Spinal cord (tissue), 9 donors: ENCODE measurements at regions not wholly inside any gene's neighbourhood (a gene's known extent, or its start where the extent isn't known, plus 50 kb on each side); places are given as distances from the start of the nearest gene placed in this dataset.

ENCODE experiments used
- DNase-seq, 6 donors: peaks; one replicate each; pipeline versions ENCODE4 v3.0.0 to v3.0.0-alpha.2; 2013 to 2015; ENCODE audit warnings: low spot score in 6 of 6, low read depth in 4 of 6
- H3K27ac ChIP-seq: one replicate; pipeline ENCODE4 v1.5.1; 2013; ENCODE audit warnings: low read depth, low read length, control low read depth
- H3K27me3 ChIP-seq: one replicate; pipeline ENCODE4 v1.6.1; 2013; ENCODE audit warnings: low read length; ENCODE audit not compliant: control insufficient read depth, insufficient read depth
- H3K36me3 ChIP-seq: one replicate; pipeline ENCODE4 v1.6.1; 2013; ENCODE audit warnings: low read length; ENCODE audit not compliant: control insufficient read depth, insufficient read depth
- H3K4me1 ChIP-seq: one replicate; pipeline ENCODE4 v1.6.1; 2013; ENCODE audit warnings: low read length; ENCODE audit not compliant: control insufficient read depth, insufficient read depth
- H3K4me3 ChIP-seq: one replicate; pipeline ENCODE4 v1.5.1; 2013; ENCODE audit warnings: low read depth, low read length, control low read depth
- H3K9me3 ChIP-seq: one replicate; pipeline ENCODE4 v1.6.1; 2013; ENCODE audit warnings: low read length; ENCODE audit not compliant: control insufficient read depth, insufficient read depth
- WGBS: methylation state at CpG from one replicate; pipeline ENCODE4 v1.1.5; 2013; ENCODE audit warnings: missing lambda C conversion rate; ENCODE audit not compliant: insufficient coverage; 5-methylcytosine and 5-hydroxymethylcytosine counted together
- donor health status: healthy.

DNA sequence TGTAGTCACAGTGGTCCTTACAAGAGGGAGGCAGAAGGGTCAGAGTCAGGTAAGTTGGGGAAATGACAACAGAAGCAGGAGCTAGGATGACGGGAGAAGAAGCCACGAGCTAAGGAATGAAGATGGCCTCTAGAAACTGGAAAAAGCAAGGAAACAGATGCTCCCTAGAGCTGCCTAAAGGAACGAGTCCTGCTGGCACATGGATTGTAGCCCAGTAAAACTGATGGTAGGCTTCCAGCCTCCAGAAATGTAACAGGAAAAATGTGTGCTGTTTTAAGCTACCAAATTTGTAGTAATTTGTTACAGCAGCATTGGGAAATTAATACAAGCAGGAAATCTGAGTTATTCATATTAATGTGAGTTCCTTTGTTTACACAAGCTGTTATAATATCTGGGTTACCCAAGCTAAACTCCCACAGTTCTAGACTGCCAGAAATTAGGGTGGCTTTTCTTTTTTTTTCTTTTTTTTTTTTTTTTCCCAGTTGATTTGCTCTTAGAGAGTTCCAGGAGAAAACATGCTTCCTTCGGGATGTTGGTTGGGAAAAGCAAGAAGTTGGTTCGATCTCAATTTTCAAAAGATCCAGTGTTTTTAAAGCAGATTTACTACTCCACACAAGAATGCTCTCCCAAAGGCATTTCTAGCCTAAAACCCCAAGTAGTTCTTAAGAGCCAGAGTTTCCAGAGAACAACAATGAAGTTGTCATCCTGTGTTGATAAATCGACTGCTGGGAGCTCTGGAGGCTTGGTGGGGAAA, 400.0 kb upstream of the SLC24A2 start:
- peaks cover 4% of the 10 kb centered on the region for H3K4me1 ChIP-seq
- no peaks in the 10 kb centered on the region for H3K27me3 ChIP-seq
- no peak overlapping the region for H3K4me3 ChIP-seq
- 29% methylated on average over 3 of the region's 6 CpGs for WGBS
- no peaks in the 10 kb centered on the region for H3K9me3 ChIP-seq
- H3K36me3 ChIP-seq: no peaks in the 10 kb centered on the region
- no peak overlapping the region for H3K27ac ChIP-seq
- peak in 1 of 6 donors; percentile 85 for DNase-seq

DNA sequence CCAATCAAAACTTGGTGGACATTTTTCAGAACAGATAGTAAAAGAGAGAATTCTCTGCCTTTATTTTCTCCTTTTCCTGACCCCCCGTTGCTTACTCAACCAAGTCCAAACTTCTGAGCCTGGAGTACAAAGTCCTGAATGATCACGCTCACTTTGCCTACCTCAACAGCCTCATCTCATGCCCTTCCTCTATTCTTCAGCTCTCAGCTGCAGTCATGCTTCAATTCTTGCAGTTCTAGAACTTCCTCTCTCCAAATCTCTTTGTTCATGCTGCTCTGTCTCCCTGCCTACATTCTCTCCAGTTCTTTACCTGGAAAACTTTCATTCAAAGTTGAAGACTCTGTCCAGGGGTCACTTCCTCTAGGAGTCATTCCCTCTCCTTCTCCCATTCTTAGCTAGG, 398.5 kb upstream of the SLC24A2 start:
- DNase-seq: no peak
- no peaks in the 10 kb centered on the region for H3K36me3 ChIP-seq
- no peak overlapping the region for H3K27ac ChIP-seq
- 92% methylated on average over 2 of the region's 2 CpGs for WGBS
- no peaks in the 10 kb centered on the region for H3K9me3 ChIP-seq
- H3K4me1 ChIP-seq: peaks cover 4% of the 10 kb centered on the region
- H3K4me3 ChIP-seq: no peak overlapping the region
- H3K27me3 ChIP-seq: no peaks in the 10 kb centered on the region

DNA sequence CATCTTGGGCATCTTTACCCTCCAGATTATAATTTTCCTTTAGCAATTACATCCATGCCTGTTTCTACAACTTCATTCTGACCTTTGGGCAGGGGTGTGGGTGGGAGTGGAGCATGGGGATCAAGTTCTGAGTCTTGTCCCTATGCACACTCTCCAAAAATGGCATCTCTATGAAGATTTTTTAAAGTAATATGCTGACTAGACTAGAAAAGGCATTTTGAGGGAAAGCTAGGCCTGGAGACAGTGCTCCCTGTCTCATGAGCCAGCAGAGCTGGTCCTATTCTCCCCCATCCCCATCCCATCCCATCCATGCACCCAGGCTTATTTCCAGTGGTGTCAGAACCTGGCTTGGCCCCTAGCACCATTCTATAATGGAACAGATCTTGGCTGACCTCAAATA, 398.0 kb upstream of the SLC24A2 start:
- Histone ChIP-seq H3K9me3 (no peaks in the 10 kb centered on the region), H3K36me3 (no peaks in the 10 kb centered on the region), H3K27me3 (no peaks in the 10 kb centered on the region), H3K4me1 (peaks cover 4% of the 10 kb centered on the region), H3K27ac (no peak overlapping the region), H3K4me3 (no peak overlapping the region)
- DNase-seq: no peak

DNA sequence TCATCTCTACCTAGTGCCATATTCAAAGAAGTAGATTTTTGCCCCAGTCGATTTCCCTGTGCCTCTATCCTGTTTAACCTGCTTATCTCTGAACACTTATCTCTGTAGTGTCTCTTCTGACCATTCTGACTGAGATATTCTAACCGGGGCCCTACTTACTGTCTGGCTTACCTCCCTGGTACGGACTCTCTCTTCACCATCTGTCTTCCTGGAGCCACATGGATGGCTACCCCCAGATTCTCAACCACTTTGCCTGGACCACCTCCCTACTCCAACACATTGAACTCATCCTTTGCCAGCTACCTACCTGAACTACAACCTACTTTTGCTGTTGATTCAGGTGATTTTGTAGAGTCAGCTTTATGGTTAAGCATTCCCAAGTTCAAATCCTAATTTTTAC, 397.4 kb upstream of the SLC24A2 start:
- H3K4me1 ChIP-seq: peaks cover 4% of the 10 kb centered on the region
- H3K36me3 ChIP-seq: no peaks in the 10 kb centered on the region
- WGBS: 93% methylated on average over 3 of the region's 3 CpGs
- no peak for DNase-seq
- H3K27ac ChIP-seq: no peak overlapping the region
- no peak overlapping the region for H3K4me3 ChIP-seq
- no peaks in the 10 kb centered on the region for H3K9me3 ChIP-seq
- no peaks in the 10 kb centered on the region for H3K27me3 ChIP-seq

DNA sequence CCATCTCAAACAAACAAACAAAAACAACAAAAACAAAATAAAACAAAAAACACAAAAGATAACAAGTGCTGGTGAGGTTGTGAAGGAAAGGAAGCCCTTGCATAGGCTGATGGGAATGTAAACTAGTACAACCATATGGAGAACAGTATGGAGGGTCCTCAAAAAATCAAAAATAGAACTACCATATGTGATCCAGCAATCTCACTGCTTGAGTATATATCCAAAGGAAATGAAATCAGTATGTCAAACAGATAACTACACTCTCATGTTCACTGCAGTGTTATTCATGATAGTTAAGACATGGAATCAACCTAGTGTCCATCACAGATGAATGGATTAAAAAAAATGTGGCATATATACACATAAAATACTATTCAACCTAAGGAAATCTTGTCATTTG, 395.7 kb upstream of the SLC24A2 start:
- Histone ChIP-seq H3K36me3 (no peaks in the 10 kb centered on the region), H3K4me1 (no peaks in the 10 kb centered on the region), H3K27ac (no peak overlapping the region), H3K4me3 (no peak overlapping the region), H3K9me3 (no peaks in the 10 kb centered on the region), H3K27me3 (no peaks in the 10 kb centered on the region)
- DNase-seq: peak in 1 of 6 donors; percentile 65

DNA sequence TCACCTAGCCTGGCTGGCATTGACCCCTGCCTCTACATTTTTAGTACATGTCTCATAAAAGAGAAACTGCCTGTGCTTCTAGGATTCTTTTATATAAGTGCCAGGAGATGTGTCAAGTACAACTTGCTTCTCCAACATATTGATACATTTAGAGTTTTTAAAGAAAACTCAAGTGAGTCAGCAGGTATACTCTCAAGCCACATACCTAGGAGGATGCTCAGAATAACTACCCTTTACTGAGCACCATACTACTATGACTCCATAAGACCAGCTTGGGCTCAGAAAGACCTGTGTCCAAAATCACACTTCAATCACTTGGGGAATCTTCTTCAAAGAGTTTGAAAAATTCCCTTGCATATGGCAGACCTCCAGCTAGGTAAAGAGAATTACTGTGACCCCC, 389.8 kb upstream of the SLC24A2 start:
- H3K27me3 ChIP-seq: no peaks in the 10 kb centered on the region
- no peak overlapping the region for H3K4me3 ChIP-seq
- DNase-seq: no peak

DNA sequence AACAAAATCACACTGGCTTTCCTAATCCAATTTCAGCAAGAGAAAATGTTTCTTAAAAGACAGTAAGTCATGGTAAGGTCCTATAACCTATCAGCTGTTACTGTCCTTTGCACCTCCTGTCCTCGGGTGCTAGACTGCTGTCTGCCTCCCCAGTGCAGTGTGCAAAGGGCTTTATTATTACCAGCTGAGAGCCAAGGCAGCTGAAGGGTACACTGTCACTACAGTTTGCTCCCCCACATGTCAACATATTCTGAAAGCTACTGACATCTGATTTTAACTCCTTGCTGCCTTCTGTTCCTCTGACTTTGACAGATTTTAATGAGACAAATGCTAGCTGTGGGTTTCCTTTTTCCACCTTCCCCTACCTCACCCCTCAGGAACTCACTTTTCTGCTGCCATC, 389.4 kb upstream of the SLC24A2 start:
- Histone ChIP-seq H3K27ac (no peak overlapping the region), H3K27me3 (no peaks in the 10 kb centered on the region), H3K4me3 (no peak overlapping the region), H3K9me3 (no peaks in the 10 kb centered on the region), H3K4me1 (no peaks in the 10 kb centered on the region), H3K36me3 (no peaks in the 10 kb centered on the region)
- DNase-seq: peak in 1 of 6 donors; percentile 67
- whole genome bisulfite sequencing: 50% methylated on average over 1 of the region's 1 CpG

More for the DNA sequence above, 389.8 kb upstream of the SLC24A2 start:
- Histone ChIP-seq H3K9me3 (no peaks in the 10 kb centered on the region), H3K36me3 (no peaks in the 10 kb centered on the region), H3K4me1 (no peaks in the 10 kb centered on the region), H3K27ac (no peak overlapping the region)

GRCh38 chr9:20170122-20170521, 381.3 kb upstream of the SLC24A2 start:
- no peak for DNase-seq
- H3K36me3 ChIP-seq: no peaks in the 10 kb centered on the region
- H3K4me3 ChIP-seq: no peak overlapping the region
- H3K27me3 ChIP-seq: no peaks in the 10 kb centered on the region
- WGBS: 90% methylated on average over 2 of the region's 3 CpGs
- H3K9me3 ChIP-seq: peaks cover 9% of the 10 kb centered on the region
- H3K27ac ChIP-seq: no peak overlapping the region
- no peaks in the 10 kb centered on the region for H3K4me1 ChIP-seq

GRCh38 chr9:20152151-20152725, 363.4 kb upstream of the SLC24A2 start:
- no peaks in the 10 kb centered on the region for H3K4me1 ChIP-seq
- no peaks in the 10 kb centered on the region for H3K9me3 ChIP-seq
- H3K36me3 ChIP-seq: no peaks in the 10 kb centered on the region
- WGBS: 100% methylated on average over 1 of the region's 3 CpGs
- DNase-seq: no peak
- no peak overlapping the region for H3K4me3 ChIP-seq
- no peak overlapping the region for H3K27ac ChIP-seq
- H3K27me3 ChIP-seq: no peaks in the 10 kb centered on the region

DNA sequence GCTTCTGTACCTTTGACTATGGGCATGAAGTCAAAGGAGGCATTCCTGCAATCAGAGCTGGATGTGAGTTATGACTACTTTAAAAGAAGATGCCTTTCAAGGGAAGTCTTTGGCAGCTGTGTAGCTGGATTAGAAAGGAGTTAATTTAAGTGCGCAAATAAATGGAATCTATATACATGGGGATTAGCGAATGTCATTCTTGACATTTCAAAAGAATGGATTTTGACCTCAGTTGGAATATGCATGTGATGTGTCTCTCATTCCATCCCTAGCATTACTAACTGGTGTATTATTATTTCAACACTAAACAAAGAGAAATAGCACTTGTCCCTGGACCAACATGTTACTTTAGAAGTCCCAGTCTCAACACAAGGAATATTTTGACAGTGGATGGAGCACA, 359.6 kb upstream of the SLC24A2 start:
- Histone ChIP-seq H3K27ac (no peak overlapping the region), H3K27me3 (no peaks in the 10 kb centered on the region), H3K4me1 (peaks cover 4% of the 10 kb centered on the region), H3K36me3 (no peaks in the 10 kb centered on the region), H3K4me3 (no peak overlapping the region), H3K9me3 (no peaks in the 10 kb centered on the region)
- no peak for DNase-seq
- whole genome bisulfite sequencing: no CpG with 5 or more reads among the region's 2 CpGs
